Esophagus muscularis mucosa (tissue), 4 donors: ENCODE measurements at regions not wholly inside any gene's neighbourhood (a gene's known extent, or its start where the extent isn't known, plus 50 kb on each side); places are given as distances from the start of the nearest gene placed in this dataset.

ENCODE experiments used
- DNase-seq: peaks from one replicate; pipeline ENCODE4 v3.0.0-alpha.2; 2017; ENCODE audit errors: extremely low spot score
- H3K27ac ChIP-seq, 4 donors: fragments of 200-600 bp; sonication (generic); replicated peaks in 1 of 4; 1 replicate in 3 of 4; 2 replicates in 1 of 4; pipeline ENCODE4 v1.5.1; 2016 to 2019; ENCODE audit warnings: mild to moderate bottlenecking in 1 of 4
- H3K27me3 ChIP-seq, 4 donors: fragments of 200-600 bp; sonication (generic); one replicate each; pipeline versions ENCODE4 v1.5.1 to v1.6.0; 2016 to 2019
- H3K36me3 ChIP-seq, 4 donors: fragments of 200-600 bp; sonication (generic); one replicate each; pipeline ENCODE4 v1.5.1; 2016 to 2019
- H3K4me1 ChIP-seq, 4 donors: fragments of 200-600 bp; sonication (generic); one replicate each; pipeline ENCODE4 v1.5.1; 2016 to 2019
- H3K4me3 ChIP-seq, 4 donors: fragments of 200-600 bp; sonication (generic); 1 replicate in 2 of 4; 2 replicates in 2 of 4; pipeline ENCODE4 v1.5.1; 2016 to 2019; ENCODE audit warnings: mild to moderate bottlenecking in 4 of 4, moderate library complexity in 1 of 4
- H3K9me3 ChIP-seq, 4 donors: fragments of 200-600 bp; sonication (generic); 1 replicate in 3 of 4; 2 replicates in 1 of 4; pipeline ENCODE4 v1.5.1; 2016 to 2019
- CTCF ChIP-seq, 3 experiments: fragments of 200-600 bp in 2 of 3; fragments of 450-650 bp in 1 of 3; sonication (generic) in 2 of 3; IDR thresholded peaks; one replicate each; pipeline ENCODE4 v1.5.1; 2017 to 2019; ENCODE audit warnings: antibody characterized with exemption in 3 of 3, mild to moderate bottlenecking in 2 of 3, moderate library complexity in 1 of 3
- EP300 ChIP-seq: sonication (generic); formaldehyde crosslinking; IDR thresholded peaks from one replicate; pipeline ENCODE4 v1.6.1; 2017; ENCODE audit warnings: antibody characterized with exemption
- POLR2A ChIP-seq: fragments of 450-650 bp; IDR thresholded peaks from one replicate; pipeline ENCODE4 v1.6.1; 2017; ENCODE audit warnings: antibody characterized with exemption, moderate library complexity, mild to moderate bottlenecking, low read depth
- POLR2AphosphoS5 ChIP-seq, 2 donors: sonication (generic); formaldehyde crosslinking; IDR thresholded peaks; one replicate each; pipeline ENCODE4 v1.6.1; 2017; ENCODE audit warnings: antibody characterized with exemption in 2 of 2
- WGBS: methylation state at CpG from one replicate; pipeline ENCODE4 v1.1.5; 2018; 5-methylcytosine and 5-hydroxymethylcytosine counted together
- intact Hi-C: fragments of 100-400 bp; cut with DNase I; formaldehyde crosslinking; loops from one replicate; pipeline ENCODE4 v1.15.1; 2023

- H3K4me1 ChIP-seq: peaks cover 0 to 11% (median 0%) of the 10 kb centered on the region in 4 donors
- TF ChIP-seq CTCF (IDR thresholded peaks at IDR 0.05) (no peak), EP300 (no peak), POLR2AphosphoS5 (IDR thresholded peaks at IDR 0.05) (no peak), POLR2A (no peak)
- H3K36me3 ChIP-seq: no peaks in the 10 kb centered on the region
- no peak for DNase-seq
- WGBS: 7% methylated on average over 1 of the region's 1 CpG
- no peak overlapping the region for H3K27ac ChIP-seq
- H3K27me3 ChIP-seq: no peaks in the 10 kb centered on the region
- H3K9me3 ChIP-seq: no peaks in the 10 kb centered on the region
- no peak overlapping the region for H3K4me3 ChIP-seq
- intact Hi-C loops: no loop called here
These were observed 324.9 kb upstream of the GATB start for GRCh38 chr4:152085657-152086056.

GRCh38 chr4:152083338-152083737 is 322.5 kb upstream of the GATB start:
- no peaks in the 10 kb centered on the region for H3K36me3 ChIP-seq
- TF ChIP-seq CTCF (IDR thresholded peaks at IDR 0.05) (no peak), POLR2A (no peak), EP300 (no peak), POLR2AphosphoS5 (IDR thresholded peaks at IDR 0.05) (no peak)
- DNase-seq: no peak
- no peaks in the 10 kb centered on the region for H3K9me3 ChIP-seq
- no peak overlapping the region for H3K4me3 ChIP-seq
- H3K27me3 ChIP-seq: no peaks in the 10 kb centered on the region
- H3K27ac ChIP-seq: no peak overlapping the region
- H3K4me1 ChIP-seq: no peaks in the 10 kb centered on the region
- WGBS: 91% methylated on average over 6 of the region's 6 CpGs
- intact Hi-C loops: no loop called here

- 81% methylated on average over 5 of the region's 5 CpGs for WGBS
- H3K27ac ChIP-seq: no peak overlapping the region
- H3K4me3 ChIP-seq: no peak overlapping the region
- no peaks in the 10 kb centered on the region for H3K36me3 ChIP-seq
- H3K4me1 ChIP-seq: no peaks in the 10 kb centered on the region
- H3K9me3 ChIP-seq: no peaks in the 10 kb centered on the region
- intact Hi-C loops: no loop called here
- H3K27me3 ChIP-seq: no peaks in the 10 kb centered on the region
- DNase-seq: no peak
- TF ChIP-seq CTCF (IDR thresholded peaks at IDR 0.05): no peak
- TF ChIP-seq EP300: no peak
- TF ChIP-seq POLR2A: no peak
- TF ChIP-seq POLR2AphosphoS5 (IDR thresholded peaks at IDR 0.05): no peak
These were observed 320.2 kb upstream of the GATB start for GRCh38 chr4:152081024-152081423.

GRCh38 chr4:152079543-152080293 is 318.9 kb upstream of the GATB start:
- intact Hi-C loops: no loop called here
- H3K9me3 ChIP-seq: no peaks in the 10 kb centered on the region
- no peak overlapping the region for H3K4me3 ChIP-seq
- H3K4me1 ChIP-seq: no peaks in the 10 kb centered on the region
- TF ChIP-seq CTCF (IDR thresholded peaks at IDR 0.05) (no peak), POLR2A (no peak), EP300 (no peak), POLR2AphosphoS5 (IDR thresholded peaks at IDR 0.05) (no peak)
- no peaks in the 10 kb centered on the region for H3K36me3 ChIP-seq
- no peak for DNase-seq
- WGBS: 82% methylated on average over 6 of the region's 6 CpGs
- H3K27ac ChIP-seq: no peak overlapping the region
- H3K27me3 ChIP-seq: no peaks in the 10 kb centered on the region

GRCh38 chr4:152079079-152079478 is 318.3 kb upstream of the GATB start:
- intact Hi-C loops: no loop called here
- H3K36me3 ChIP-seq: no peaks in the 10 kb centered on the region
- no peaks in the 10 kb centered on the region for H3K27me3 ChIP-seq
- TF ChIP-seq CTCF (IDR thresholded peaks at IDR 0.05) (no peak), POLR2AphosphoS5 (IDR thresholded peaks at IDR 0.05) (no peak), EP300 (no peak), POLR2A (no peak)
- H3K4me1 ChIP-seq: no peaks in the 10 kb centered on the region
- WGBS: 90% methylated on average over 3 of the region's 3 CpGs
- no peaks in the 10 kb centered on the region for H3K9me3 ChIP-seq
- DNase-seq: no peak
- H3K4me3 ChIP-seq: no peak overlapping the region
- H3K27ac ChIP-seq: no peak overlapping the region
